ENCODE measurements at regions not wholly inside any gene's neighbourhood (a gene's known extent, or its start where the extent isn't known, plus 50 kb on each side); places are given as distances from the start of the nearest gene placed in this dataset.

DNA sequence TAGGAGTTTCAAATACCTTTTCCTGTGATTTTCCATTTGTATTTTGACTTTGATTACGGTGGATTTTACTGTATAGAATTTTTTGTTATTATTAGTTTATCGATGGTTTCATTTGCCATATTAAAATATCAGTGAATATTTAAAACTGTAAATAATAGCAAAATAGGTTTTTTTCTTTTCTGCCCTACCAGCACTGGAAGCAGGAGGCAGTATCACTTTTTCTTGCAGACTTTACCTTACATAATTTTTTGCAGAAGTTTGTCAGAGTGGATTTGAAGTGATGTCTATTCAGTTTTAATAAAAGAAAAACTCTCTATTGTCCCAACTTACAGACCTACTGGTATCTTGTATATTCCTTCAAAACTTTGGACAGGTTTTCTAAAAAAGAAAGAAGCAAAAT is 213.6 kb downstream of the CENPF start:
- 62 to 90% (median 78%) methylated on average over 2 of the region's 2 CpGs for WGBS, 4 donors
- TF ChIP-seq, protein P1, sequence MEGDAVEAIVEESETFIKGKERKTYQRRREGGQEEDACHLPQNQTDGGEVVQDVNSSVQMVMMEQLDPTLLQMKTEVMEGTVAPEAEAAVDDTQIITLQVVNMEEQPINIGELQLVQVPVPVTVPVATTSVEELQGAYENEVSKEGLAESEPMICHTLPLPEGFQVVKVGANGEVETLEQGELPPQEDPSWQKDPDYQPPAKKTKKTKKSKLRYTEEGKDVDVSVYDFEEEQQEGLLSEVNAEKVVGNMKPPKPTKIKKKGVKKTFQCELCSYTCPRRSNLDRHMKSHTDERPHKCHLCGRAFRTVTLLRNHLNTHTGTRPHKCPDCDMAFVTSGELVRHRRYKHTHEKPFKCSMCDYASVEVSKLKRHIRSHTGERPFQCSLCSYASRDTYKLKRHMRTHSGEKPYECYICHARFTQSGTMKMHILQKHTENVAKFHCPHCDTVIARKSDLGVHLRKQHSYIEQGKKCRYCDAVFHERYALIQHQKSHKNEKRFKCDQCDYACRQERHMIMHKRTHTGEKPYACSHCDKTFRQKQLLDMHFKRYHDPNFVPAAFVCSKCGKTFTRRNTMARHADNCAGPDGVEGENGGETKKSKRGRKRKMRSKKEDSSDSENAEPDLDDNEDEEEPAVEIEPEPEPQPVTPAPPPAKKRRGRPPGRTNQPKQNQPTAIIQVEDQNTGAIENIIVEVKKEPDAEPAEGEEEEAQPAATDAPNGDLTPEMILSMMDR (IDR thresholded peaks at IDR 0.05), result peak in 1 of 6 experiments; percentile 12
- no peak for TF ChIP-seq POLR2A (IDR thresholded peaks at IDR 0.05)

DNA sequence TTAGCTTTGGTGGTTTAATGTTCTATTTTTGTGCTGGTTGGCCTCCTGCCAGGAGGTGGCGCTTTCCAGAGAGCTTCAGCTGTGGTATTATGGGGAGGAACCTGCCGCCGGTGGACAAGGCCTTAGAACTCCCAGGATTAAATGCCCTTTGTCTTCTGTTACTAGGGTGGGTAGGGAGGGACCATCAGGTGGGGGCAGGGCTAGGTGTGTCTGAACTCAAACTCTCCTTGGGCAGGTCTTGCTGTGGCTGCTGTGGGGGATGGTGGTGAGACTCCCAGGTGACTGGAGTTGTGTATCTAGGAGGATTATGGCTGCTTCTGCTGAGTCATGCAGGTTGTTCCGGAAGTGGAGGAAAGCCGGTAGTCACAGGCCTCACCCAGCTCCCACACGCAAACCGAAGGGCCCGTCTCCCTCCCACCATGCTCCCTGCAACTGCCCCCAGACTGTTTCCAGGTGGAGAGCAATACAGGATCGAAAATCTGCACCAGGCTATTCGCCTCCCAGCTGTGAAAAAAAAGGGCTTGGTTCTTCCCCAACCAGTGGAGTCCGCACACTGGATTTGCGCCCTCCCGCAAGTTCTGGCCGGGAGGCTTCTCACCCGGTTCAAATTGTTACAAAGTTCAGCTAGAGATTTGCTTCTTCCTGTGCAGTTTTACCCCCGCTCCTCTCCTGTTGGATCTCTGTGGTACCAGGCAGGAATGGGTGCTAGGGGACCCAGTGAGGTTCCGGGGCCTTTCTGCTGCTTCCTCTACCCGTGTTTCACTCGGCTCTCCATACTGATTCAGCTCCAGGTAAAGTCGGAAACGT is 220.5 kb downstream of the CENPF start:
- Histone ChIP-seq H3K9me3 (replicated peaks in 1 of 3) (no peaks in the 10 kb centered on the region), H3K4me3 (no peak overlapping the region), H3K4me1 (replicated peaks in 1 of 2) (no peaks in the 10 kb centered on the region), H3K27ac (no peak overlapping the region), H3K27me3 (no peaks in the 10 kb centered on the region), H3K36me3 (replicated peaks in 1 of 2) (no peaks in the 10 kb centered on the region)
- no peak for DNase-seq
- intact Hi-C loops (cut with DNase I), result no loop called here
- 90 to 92% (median 91%) methylated on average over 12 to 21 of the region's 21 CpGs for WGBS, 4 donors
- TF ChIP-seq POLR2A (IDR thresholded peaks at IDR 0.05), result no peak
- TF ChIP-seq, protein P1 (IDR thresholded peaks at IDR 0.05), result no peak

More for the DNA sequence above, 213.6 kb downstream of the CENPF start:
- Histone ChIP-seq H3K9me3 (replicated peaks in 1 of 3) (no peaks in the 10 kb centered on the region), H3K4me3 (no peak overlapping the region), H3K27me3 (no peaks in the 10 kb centered on the region), H3K4me1 (replicated peaks in 1 of 2) (no peaks in the 10 kb centered on the region), H3K27ac (no peak overlapping the region), H3K36me3 (replicated peaks in 1 of 2) (no peaks in the 10 kb centered on the region)
- DNase-seq, result no peak
- intact Hi-C loops (cut with DNase I), result no loop called here

DNA sequence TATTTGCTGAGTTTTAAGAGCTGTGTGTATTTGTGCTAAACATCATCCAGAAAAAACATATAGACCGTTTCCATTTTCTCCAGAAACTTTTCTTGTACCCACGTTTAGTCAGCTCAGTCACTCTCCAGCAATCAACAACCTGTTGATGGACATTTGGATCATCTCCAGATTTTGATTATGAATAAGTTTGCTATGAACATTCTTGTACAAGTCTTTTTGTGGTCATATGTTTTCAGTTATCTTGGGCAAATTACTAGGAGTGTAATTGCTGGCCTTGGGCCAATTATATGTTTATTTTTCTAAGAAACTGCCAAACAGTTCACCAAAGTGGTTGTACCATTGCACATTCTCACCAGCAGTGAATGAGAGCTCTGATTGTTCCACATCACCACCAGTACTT is 221.8 kb downstream of the CENPF start:
- intact Hi-C loops (cut with DNase I), result no loop called here
- H3K9me3 ChIP-seq (replicated peaks in 1 of 3), result no peaks in the 10 kb centered on the region
- no peaks in the 10 kb centered on the region for H3K36me3 ChIP-seq (replicated peaks in 1 of 2)
- H3K4me3 ChIP-seq, result no peak overlapping the region
- no peaks in the 10 kb centered on the region for H3K27me3 ChIP-seq
- DNase-seq, result no peak
- H3K4me1 ChIP-seq (replicated peaks in 1 of 2), result no peaks in the 10 kb centered on the region
- 38 to 55% (median 46%) methylated on average over 2 of the region's 2 CpGs for WGBS, 4 donors
- TF ChIP-seq POLR2A (IDR thresholded peaks at IDR 0.05), result no peak
- TF ChIP-seq, protein P1 (IDR thresholded peaks at IDR 0.05), result no peak
- H3K27ac ChIP-seq, result no peak overlapping the region

DNA sequence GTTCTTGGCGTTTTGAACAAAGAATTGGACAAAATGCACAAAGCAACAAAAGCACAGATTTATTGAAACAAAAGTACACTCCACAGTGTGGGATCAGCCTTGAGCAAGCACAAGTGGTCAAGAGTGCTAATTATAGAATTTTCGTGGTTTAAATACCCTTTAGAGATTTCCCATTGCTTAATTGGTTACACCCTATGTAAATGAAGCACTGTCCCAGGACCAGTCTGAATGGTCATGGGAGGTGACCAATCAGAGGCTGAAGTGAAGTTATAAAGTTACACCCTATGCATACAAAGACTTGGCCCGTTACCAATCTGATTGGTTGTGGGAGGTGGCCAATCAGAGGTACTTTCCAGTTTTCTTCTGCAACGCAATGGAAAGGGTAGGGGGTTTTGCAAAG is 223.6 kb downstream of the CENPF start:
- Histone ChIP-seq H3K9me3 (replicated peaks in 1 of 3) (no peaks in the 10 kb centered on the region), H3K36me3 (replicated peaks in 1 of 2) (no peaks in the 10 kb centered on the region), H3K27ac (no peak overlapping the region), H3K27me3 (no peaks in the 10 kb centered on the region), H3K4me1 (replicated peaks in 1 of 2) (no peaks in the 10 kb centered on the region), H3K4me3 (no peak overlapping the region)
- 78 to 89% (median 85%) methylated on average over 4 of the region's 4 CpGs for WGBS, 4 donors
- DNase-seq, result no peak
- no peak for TF ChIP-seq POLR2A (IDR thresholded peaks at IDR 0.05)
- TF ChIP-seq, protein P1 (IDR thresholded peaks at IDR 0.05), result no peak
- intact Hi-C loops (cut with DNase I), result no loop called here

Measured in adrenal gland (tissue), 9 donors.